Chondrocyte (in vitro differentiated cells): ENCODE measurements at regions not wholly inside any gene's neighbourhood (a gene's known extent, or its start where the extent isn't known, plus 50 kb on each side); places are given as distances from the start of the nearest gene placed in this dataset.

Source experiments
- DNase-seq: peaks from one replicate; pipeline ENCODE4 v3.0.0; 2021; ENCODE audit warnings: mixed read lengths, low spot score
- H3K27ac Mint-ChIP-seq: one replicate; pipeline ENCODE4 v1.8.0; 2021; ENCODE audit warnings: mild to moderate bottlenecking, moderate library complexity, mixed read lengths; ENCODE audit not compliant: unreplicated experiment
- H3K27me3 Mint-ChIP-seq: 2 replicates; pipeline ENCODE4 v1.8.0; 2021; ENCODE audit warnings: low read depth, mixed read lengths
- H3K36me3 Mint-ChIP-seq: 2 replicates; pipeline ENCODE4 v1.8.0; 2021; ENCODE audit warnings: low read depth, mixed read lengths
- H3K4me1 Mint-ChIP-seq: 2 replicates; pipeline ENCODE4 v1.8.0; 2021; ENCODE audit warnings: low read depth, mild to moderate bottlenecking, mixed read lengths
- H3K4me3 Mint-ChIP-seq: one replicate; pipeline ENCODE4 v1.8.0; 2021; ENCODE audit warnings: mild to moderate bottlenecking, moderate library complexity, mixed read lengths; ENCODE audit not compliant: unreplicated experiment
- H3K9me3 Mint-ChIP-seq: 2 replicates; pipeline ENCODE4 v1.8.0; 2021; ENCODE audit warnings: low read depth, mixed read lengths
- TF ChIP-seq, protein P1 (sequence below): fragments of 200-600 bp; sonication (generic); IDR thresholded peaks from 2 replicates; pipeline ENCODE4 v1.5.0; 2021; ENCODE audit warnings: antibody characterized with exemption, mild to moderate bottlenecking, moderate library complexity

DNA sequence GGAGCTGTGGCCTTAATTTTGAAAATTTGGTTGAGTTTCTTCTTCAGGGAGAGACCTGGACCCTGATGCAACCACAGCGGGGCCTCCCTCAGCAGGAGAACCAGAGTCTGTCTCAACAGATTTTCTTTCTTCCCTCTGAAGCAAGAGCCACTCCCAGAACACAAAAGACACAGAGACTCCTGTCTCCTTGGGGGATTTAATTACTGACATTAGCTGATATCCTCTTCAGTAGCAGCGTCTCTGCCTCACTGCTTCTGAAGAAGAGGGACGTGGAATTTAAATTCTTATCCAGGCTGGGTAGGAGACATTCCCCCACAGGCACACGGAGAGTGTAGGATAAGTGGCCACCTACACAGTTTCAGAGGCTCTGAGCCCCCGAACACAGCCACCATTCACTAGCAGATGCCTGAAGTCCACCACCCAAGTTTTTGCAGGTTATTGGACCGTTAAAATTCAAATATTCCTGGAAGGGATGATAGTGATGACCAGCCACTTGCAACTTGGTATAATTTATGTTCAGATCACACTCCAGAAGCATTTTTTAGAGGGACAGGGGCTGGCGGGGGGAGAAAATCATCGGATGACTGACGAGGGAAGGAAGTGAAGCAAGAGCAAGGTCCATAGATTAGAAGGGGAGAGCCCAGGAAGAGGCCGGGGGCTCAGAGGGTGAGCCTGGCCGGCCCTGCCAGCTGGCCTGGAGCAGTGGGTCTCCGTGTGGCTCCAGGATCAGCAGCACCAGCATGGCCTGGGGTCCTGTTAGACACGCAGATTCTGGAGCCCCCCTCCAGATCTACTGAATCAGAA lies 109.7 kb downstream of the BDH1 start:
- no peak for DNase-seq
- Mint-ChIP-seq H3K4me3 (no peak overlapping the region), H3K36me3 (no peaks in the 10 kb centered on the region), H3K9me3 (no peaks in the 10 kb centered on the region), H3K4me1 (no peaks in the 10 kb centered on the region), H3K27ac (no peak overlapping the region), H3K27me3 (no peaks in the 10 kb centered on the region)
- TF ChIP-seq, protein P1, sequence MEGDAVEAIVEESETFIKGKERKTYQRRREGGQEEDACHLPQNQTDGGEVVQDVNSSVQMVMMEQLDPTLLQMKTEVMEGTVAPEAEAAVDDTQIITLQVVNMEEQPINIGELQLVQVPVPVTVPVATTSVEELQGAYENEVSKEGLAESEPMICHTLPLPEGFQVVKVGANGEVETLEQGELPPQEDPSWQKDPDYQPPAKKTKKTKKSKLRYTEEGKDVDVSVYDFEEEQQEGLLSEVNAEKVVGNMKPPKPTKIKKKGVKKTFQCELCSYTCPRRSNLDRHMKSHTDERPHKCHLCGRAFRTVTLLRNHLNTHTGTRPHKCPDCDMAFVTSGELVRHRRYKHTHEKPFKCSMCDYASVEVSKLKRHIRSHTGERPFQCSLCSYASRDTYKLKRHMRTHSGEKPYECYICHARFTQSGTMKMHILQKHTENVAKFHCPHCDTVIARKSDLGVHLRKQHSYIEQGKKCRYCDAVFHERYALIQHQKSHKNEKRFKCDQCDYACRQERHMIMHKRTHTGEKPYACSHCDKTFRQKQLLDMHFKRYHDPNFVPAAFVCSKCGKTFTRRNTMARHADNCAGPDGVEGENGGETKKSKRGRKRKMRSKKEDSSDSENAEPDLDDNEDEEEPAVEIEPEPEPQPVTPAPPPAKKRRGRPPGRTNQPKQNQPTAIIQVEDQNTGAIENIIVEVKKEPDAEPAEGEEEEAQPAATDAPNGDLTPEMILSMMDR = no peak

DNA sequence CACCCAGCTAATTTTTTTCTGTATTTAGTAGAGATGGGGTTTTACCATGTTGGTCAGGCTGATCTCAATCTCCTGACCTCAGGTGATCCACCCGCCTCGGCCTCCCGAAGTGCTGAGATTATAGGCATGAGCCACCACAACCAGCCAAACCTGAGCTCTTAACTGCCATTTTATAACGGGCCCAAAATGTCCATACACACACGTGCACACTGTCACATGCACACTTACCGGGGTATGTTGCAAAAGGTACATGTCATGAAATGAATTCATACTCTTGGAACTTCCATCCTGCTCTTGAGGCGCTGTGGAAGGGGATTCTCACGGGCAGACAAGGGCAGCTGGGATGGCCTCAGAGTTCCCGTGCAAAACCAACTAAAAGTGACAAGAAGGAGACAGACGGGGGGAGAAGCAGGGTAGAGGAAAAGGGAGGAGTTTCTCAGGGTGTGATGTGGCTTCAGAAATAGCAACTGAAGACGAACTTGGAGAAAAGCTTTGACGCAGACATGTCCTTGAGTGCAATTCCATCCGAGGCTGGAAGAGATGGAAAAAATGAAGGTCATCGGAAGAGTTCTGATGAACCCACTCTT lies 110.9 kb downstream of the BDH1 start:
- Mint-ChIP-seq H3K9me3 (no peaks in the 10 kb centered on the region), H3K4me1 (no peaks in the 10 kb centered on the region), H3K4me3 (no peak overlapping the region), H3K27ac (no peak overlapping the region), H3K36me3 (no peaks in the 10 kb centered on the region), H3K27me3 (no peaks in the 10 kb centered on the region)
- TF ChIP-seq, protein P1 = no peak
- DNase-seq = no peak

DNA sequence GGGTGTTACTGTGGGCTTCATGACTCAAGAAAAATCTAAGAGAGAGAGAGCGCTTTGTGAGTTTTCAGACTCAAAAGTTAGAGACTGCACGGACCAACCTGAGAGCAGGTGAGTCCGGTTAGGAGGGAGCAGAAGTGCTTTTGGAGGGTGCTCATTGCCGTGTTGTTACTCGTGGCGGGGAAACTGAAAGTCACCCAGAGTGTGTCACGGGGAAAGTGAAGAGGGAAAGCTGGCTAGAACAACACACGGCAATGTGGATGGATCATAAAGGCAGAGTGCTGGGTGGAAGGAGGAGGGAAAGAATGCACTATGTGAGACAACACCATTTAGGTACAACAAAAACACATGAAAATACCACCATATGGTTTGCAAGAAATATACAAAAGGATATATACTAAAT lies 112.3 kb downstream of the BDH1 start:
- no peaks in the 10 kb centered on the region for H3K36me3 Mint-ChIP-seq
- no peak overlapping the region for H3K4me3 Mint-ChIP-seq
- no peak overlapping the region for H3K27ac Mint-ChIP-seq
- H3K27me3 Mint-ChIP-seq = no peaks in the 10 kb centered on the region
- TF ChIP-seq, protein P1 = no peak
- H3K4me1 Mint-ChIP-seq = no peaks in the 10 kb centered on the region
- DNase-seq = no peak
- no peaks in the 10 kb centered on the region for H3K9me3 Mint-ChIP-seq

DNA sequence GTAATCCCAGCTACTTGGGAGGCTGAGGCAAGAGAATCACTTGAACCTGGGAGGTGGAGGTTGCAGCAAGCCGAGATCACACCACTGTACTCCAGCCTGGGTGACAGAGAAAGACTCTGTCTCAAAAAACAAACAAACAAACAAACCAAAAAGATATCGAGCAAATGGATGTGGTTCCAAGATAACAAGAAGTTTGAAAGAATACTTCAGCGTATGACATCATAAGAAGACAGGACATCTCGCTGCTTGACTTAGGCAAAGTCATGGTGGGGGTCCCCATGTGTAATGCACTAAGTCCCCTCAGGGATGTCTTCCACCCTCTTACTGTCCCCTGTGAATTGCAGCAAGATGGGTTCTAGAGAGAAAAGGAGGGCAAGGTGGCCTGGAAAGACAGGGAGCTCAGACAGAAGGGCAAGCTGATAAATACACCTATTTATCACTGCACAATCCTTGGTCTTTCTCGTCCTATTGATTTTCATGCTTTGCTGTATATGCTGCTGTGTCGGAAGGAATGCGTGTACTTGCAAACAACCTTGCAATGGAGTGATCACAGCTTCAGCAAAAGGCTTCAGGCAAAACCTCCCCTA lies 115.0 kb downstream of the BDH1 start:
- no peaks in the 10 kb centered on the region for H3K27me3 Mint-ChIP-seq
- H3K27ac Mint-ChIP-seq = no peak overlapping the region
- DNase-seq = no peak
- TF ChIP-seq, protein P1 = no peak
- no peaks in the 10 kb centered on the region for H3K4me1 Mint-ChIP-seq
- no peaks in the 10 kb centered on the region for H3K36me3 Mint-ChIP-seq
- H3K9me3 Mint-ChIP-seq = no peaks in the 10 kb centered on the region
- H3K4me3 Mint-ChIP-seq = no peak overlapping the region

DNA sequence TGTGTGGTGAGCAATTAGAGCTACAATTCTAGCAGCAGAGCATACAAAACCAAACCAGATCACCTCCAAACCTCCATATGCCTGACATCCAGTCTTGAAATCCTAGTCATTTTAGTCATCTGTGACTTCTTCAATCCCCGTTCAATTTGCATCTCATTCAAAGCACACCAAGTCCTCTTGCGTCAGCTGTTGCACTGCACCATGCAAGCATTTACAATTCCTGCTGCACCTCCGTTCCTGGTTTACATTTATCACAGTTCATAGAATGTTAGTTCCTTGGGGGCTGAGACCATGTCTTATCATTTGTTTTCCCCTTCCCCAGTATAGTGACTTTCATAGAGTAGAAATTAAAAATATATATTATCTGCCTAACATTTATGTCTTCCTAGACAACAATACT lies 116.9 kb downstream of the BDH1 start:
- Mint-ChIP-seq H3K4me3 (no peak overlapping the region), H3K27me3 (no peaks in the 10 kb centered on the region), H3K9me3 (no peaks in the 10 kb centered on the region), H3K4me1 (no peaks in the 10 kb centered on the region), H3K27ac (no peak overlapping the region), H3K36me3 (no peaks in the 10 kb centered on the region)
- TF ChIP-seq, protein P1 = no peak
- no peak for DNase-seq
